ENCODE measurements at regions not wholly inside any gene's neighbourhood (a gene's known extent, or its start where the extent isn't known, plus 50 kb on each side); places are given as distances from the start of the nearest gene placed in this dataset.

DNA sequence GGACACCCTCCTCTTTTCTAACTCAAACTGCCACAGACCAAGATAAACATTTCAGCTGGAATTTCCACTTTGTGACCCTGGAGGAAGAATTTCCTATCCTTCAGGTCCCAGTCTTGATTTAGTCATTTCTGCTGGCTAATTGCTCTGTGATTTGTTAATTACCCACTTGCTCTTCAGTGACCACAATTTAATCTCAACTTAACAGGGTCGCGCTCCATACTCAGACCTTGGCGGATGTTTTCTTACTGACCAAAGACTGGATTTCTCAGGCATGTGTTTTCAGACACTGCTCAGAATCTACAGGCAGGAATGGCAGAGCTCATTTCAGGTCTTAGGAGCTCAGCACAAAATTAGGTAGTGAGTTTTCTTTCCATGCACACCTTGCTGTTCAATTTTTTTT, 188.9 kb downstream of the ASMT start:
- TF ChIP-seq POLR2AphosphoS5 (IDR thresholded peaks at IDR 0.05; ENCODE audit: low read depth, low read length) = no peak
- TF ChIP-seq, protein P1, sequence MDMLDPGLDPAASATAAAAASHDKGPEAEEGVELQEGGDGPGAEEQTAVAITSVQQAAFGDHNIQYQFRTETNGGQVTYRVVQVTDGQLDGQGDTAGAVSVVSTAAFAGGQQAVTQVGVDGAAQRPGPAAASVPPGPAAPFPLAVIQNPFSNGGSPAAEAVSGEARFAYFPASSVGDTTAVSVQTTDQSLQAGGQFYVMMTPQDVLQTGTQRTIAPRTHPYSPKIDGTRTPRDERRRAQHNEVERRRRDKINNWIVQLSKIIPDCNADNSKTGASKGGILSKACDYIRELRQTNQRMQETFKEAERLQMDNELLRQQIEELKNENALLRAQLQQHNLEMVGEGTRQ (IDR thresholded peaks at IDR 0.05; ENCODE audit: low read length) = no peak
- no peak for TF ChIP-seq HDAC6 (IDR thresholded peaks at IDR 0.05; ENCODE audit: low read depth, low read length)

All from H1 (cell line).